ENCODE measurements at regions not wholly inside any gene's neighbourhood (a gene's known extent, or its start where the extent isn't known, plus 50 kb on each side); places are given as distances from the start of the nearest gene placed in this dataset.

DNA sequence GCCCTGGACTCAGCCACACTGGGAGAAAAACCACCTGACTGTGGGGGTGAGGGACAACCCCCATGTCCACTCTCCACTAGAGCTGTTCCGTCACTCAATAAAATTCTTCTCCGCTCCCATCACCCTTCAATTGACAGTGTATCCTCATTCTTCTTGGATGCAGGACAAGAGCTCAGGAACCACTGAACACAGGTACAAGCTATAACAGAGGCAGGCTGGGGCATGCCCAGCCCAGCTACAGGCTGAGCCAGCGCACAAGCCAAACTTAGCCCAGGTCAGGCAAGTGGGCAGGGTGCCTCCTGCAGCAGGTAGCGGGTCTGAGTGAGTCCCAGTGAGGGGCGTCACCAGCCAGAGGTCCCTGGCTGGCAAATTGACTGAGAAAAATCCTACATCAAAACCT, 183.4 kb downstream of the HINT1 start (continued):
- no peak for TF ChIP-seq CHD7 (IDR thresholded peaks at IDR 0.05; ENCODE audit: insufficient replicate concordance, low read length)

Data from H1 (cell line).